Spleen (tissue), 11 donors: ENCODE measurements at regions not wholly inside any gene's neighbourhood (a gene's known extent, or its start where the extent isn't known, plus 50 kb on each side); places are given as distances from the start of the nearest gene placed in this dataset.

ENCODE experiments used
- DNase-seq: peaks from one replicate; pipeline ENCODE4 v3.0.0-alpha.2; 2020
- H3K27ac ChIP-seq, 8 donors: fragments of 200-600 bp; sonication (generic) in 7 of 8; 1 replicate in 4 of 8; 2 replicates in 4 of 8; pipeline versions ENCODE4 v1.5.0 to v1.8.0; 2016 to 2021; ENCODE audit warnings: inconsistent platforms in 4 of 8, mild to moderate bottlenecking in 4 of 8, moderate library complexity in 1 of 8
- H3K27me3 ChIP-seq, 7 donors: fragments of 200-600 bp; sonication (generic) in 6 of 7; replicated peaks in 1 of 7; 1 replicate in 4 of 7; 2 replicates in 3 of 7; pipeline versions ENCODE4 v1.5.0 to v1.8.0; 2016 to 2021; ENCODE audit warnings: inconsistent platforms in 3 of 7, mild to moderate bottlenecking in 1 of 7
- H3K36me3 ChIP-seq, 6 donors: fragments of 200-600 bp; sonication (generic) in 5 of 6; 1 replicate in 4 of 6; 2 replicates in 2 of 6; pipeline versions ENCODE4 v1.5.0 to v1.8.0; 2016 to 2021; ENCODE audit warnings: inconsistent platforms in 2 of 6
- H3K4me1 ChIP-seq, 6 donors: fragments of 200-600 bp; sonication (generic) in 5 of 6; 1 replicate in 3 of 6; 2 replicates in 3 of 6; pipeline versions ENCODE4 v1.5.0 to v1.8.0; 2016 to 2021; ENCODE audit warnings: inconsistent platforms in 3 of 6
- H3K4me3 ChIP-seq, 8 donors: fragments of 200-600 bp; sonication (generic) in 7 of 8; 1 replicate in 4 of 8; 2 replicates in 4 of 8; pipeline versions ENCODE4 v1.5.0 to v1.8.0; 2016 to 2021; ENCODE audit warnings: inconsistent platforms in 4 of 8, mild to moderate bottlenecking in 4 of 8, moderate library complexity in 2 of 8
- H3K9me3 ChIP-seq, 8 donors: fragments of 200-600 bp; sonication (generic) in 7 of 8; 1 replicate in 4 of 8; 2 replicates in 4 of 8; pipeline versions ENCODE4 v1.5.0 to v1.8.0; 2016 to 2021; ENCODE audit warnings: inconsistent platforms in 4 of 8
- POLR2A ChIP-seq, 3 donors: fragments of 450-650 bp; IDR thresholded peaks; one replicate each; pipeline ENCODE4 v1.5.1; 2017; ENCODE audit warnings: antibody characterized with exemption in 3 of 3, mild to moderate bottlenecking in 1 of 3
- POLR2AphosphoS5 ChIP-seq, 3 donors: sonication (generic); formaldehyde crosslinking; IDR thresholded peaks; one replicate each; pipeline ENCODE4 v1.5.1; 2017; ENCODE audit warnings: antibody characterized with exemption in 3 of 3
- WGBS, 5 donors: extraction: QIAGEN DNeasy Blood & Tissue Kit in 3 of 5; methylation state at CpG; one replicate each; pipeline versions ENCODE4 v1.1.5 to v1.1.7; 2013 to 2018; 5-methylcytosine and 5-hydroxymethylcytosine counted together
- intact Hi-C: fragments of 100-400 bp; cut with DNase I; formaldehyde crosslinking; loops from one replicate; pipeline ENCODE4 v1.15.0; 2023; ENCODE audit warnings: low total_unique reads
- TF ChIP-seq, protein P1 (sequence below), 11 experiments: fragments of 200-600 bp in 7 of 11; fragments of 450-650 bp in 4 of 11; sonication (generic) in 4 of 11; IDR thresholded peaks in 8 of 11; conservative IDR thresholded peaks in 3 of 11; 1 replicate in 7 of 11; 2 replicates in 4 of 11; pipeline versions ENCODE4 v1.4.0 to v1.8.0; 2016 to 2021; ENCODE audit warnings: antibody characterized with exemption in 11 of 11, inconsistent platforms in 4 of 11, mild to moderate bottlenecking in 1 of 11
- donor health status: healthy with polysubstance abuse.
- donor health status: DM: no; HTN: no; CAD: no; lungs with moderate emphysema.
- donor health status: DM: no; HTN: no; CAD: no.
- donor health status: Bipolar disorder and iron deficiency.
- donor health status: healthy.
- donor health status: DM: no; HTN: no; CAD: no.
- donor health status: DM: yes; HTN: yes; CAD: no.

DNA sequence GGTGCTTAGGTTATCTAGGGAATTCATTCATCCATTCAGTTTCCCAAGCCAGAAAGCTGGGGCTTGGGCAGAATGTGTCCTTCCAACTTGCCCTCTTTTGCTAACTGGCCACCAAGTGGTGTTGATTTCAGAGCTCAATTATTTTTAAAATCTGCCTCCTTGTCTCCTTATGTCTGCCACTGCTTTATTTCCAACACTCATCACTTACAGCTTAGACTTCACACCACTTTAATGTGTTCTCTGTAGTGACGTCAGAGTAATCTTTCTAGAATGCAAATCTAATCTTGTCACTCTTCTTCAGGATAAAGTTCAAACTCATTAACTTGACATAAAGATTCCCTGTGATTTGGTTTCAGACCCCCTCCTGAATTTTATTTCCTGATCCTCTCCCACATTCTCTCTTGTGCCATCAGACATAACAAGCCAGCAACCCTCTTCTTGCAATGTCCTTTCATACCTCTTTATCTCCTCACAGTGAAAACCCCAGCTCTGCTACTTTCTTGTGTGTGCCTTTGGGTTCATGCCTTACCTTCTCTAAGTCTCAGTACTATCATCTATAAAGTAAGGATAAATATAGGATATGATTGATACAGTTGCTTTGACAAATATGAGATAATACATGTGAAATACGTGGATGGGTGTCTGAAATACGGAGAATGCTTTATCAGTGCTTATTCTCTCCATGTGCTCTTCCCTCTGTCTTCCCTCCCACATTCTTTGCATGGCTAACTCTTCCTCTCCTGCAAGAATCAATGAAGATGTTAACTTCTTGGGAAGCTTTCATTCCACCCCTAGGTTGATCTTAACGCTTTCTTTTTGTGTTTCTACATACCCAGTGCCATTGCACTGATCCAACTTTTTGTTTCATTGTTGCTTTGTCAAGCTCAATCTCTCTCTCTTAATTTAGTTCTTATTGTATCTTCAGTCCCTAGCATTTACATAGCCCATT lies 522.7 kb upstream of the FZD8 start:
- Histone ChIP-seq H3K27ac (peak overlapping the region in 1 of 8 donors; percentile 24), H3K4me3 (no peak overlapping the region), H3K36me3 (no peaks in the 10 kb centered on the region), H3K4me1 (no peaks in the 10 kb centered on the region), H3K9me3 (peaks cover 0 to 3% (median 0%) of the 10 kb centered on the region in 8 donors), H3K27me3 (no peaks in the 10 kb centered on the region)
- intact Hi-C loops = no loop called here
- WGBS, 5 donors = 74 to 90% (median 79%) methylated on average over 4 of the region's 4 CpGs
- no peak for DNase-seq
- TF ChIP-seq, protein P1, sequence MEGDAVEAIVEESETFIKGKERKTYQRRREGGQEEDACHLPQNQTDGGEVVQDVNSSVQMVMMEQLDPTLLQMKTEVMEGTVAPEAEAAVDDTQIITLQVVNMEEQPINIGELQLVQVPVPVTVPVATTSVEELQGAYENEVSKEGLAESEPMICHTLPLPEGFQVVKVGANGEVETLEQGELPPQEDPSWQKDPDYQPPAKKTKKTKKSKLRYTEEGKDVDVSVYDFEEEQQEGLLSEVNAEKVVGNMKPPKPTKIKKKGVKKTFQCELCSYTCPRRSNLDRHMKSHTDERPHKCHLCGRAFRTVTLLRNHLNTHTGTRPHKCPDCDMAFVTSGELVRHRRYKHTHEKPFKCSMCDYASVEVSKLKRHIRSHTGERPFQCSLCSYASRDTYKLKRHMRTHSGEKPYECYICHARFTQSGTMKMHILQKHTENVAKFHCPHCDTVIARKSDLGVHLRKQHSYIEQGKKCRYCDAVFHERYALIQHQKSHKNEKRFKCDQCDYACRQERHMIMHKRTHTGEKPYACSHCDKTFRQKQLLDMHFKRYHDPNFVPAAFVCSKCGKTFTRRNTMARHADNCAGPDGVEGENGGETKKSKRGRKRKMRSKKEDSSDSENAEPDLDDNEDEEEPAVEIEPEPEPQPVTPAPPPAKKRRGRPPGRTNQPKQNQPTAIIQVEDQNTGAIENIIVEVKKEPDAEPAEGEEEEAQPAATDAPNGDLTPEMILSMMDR (IDR thresholded peaks at IDR 0.05 in 8 of 11, conservative IDR thresholded peaks at IDR 0.05 in 3 of 11) = no peak

- intact Hi-C loops = no loop called here
- Histone ChIP-seq H3K9me3 (peaks cover 0 to 3% (median 0%) of the 10 kb centered on the region in 8 donors), H3K36me3 (no peaks in the 10 kb centered on the region), H3K4me1 (no peaks in the 10 kb centered on the region), H3K27ac (peak overlapping the region in 1 of 8 donors; percentile 24), H3K4me3 (no peak overlapping the region), H3K27me3 (no peaks in the 10 kb centered on the region)
- TF ChIP-seq POLR2A (IDR thresholded peaks at IDR 0.05) (no peak), POLR2AphosphoS5 (IDR thresholded peaks at IDR 0.05) (no peak)
- TF ChIP-seq, protein P1 (IDR thresholded peaks at IDR 0.05 in 8 of 11, conservative IDR thresholded peaks at IDR 0.05 in 3 of 11) = no peak
- DNase-seq = no peak
- 75 to 93% (median 91%) methylated on average over 2 of the region's 2 CpGs for WGBS, 5 donors
These were observed 521.7 kb upstream of the FZD8 start for GRCh38 chr10:36163827-36164226.

GRCh38 chr10:36157486-36157885 lies 515.4 kb upstream of the FZD8 start:
- 52 to 63% (median 54%) methylated on average over 3 of the region's 3 CpGs for WGBS, 5 donors
- Histone ChIP-seq H3K27ac (no peak overlapping the region), H3K9me3 (peaks cover 0 to 3% (median 0%) of the 10 kb centered on the region in 8 donors), H3K36me3 (no peaks in the 10 kb centered on the region), H3K4me3 (no peak overlapping the region), H3K27me3 (no peaks in the 10 kb centered on the region), H3K4me1 (no peaks in the 10 kb centered on the region)
- intact Hi-C loops = no loop called here
- TF ChIP-seq, protein P1 (IDR thresholded peaks at IDR 0.05 in 8 of 11, conservative IDR thresholded peaks at IDR 0.05 in 3 of 11) = no peak
- TF ChIP-seq POLR2AphosphoS5 (IDR thresholded peaks at IDR 0.05) (no peak), POLR2A (IDR thresholded peaks at IDR 0.05) (no peak)
- no peak for DNase-seq

DNA sequence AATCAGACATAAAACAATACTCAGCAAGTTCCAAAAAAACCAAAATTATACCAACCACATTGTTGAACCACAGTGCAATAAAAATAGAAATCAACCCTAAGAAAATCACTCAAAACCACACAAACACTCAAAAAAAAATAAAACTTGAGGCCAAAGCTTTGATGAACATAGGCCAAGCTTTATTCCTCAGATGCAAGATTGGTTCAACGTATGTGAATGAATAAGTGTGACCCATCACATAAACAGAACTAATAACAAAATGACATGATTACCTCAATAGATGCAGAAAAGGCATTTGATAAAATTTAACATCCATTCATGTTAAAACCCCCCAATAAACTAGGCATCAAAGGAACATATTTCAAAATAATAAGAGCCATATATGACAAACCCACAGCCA lies 506.1 kb upstream of the FZD8 start:
- Histone ChIP-seq H3K27me3 (no peaks in the 10 kb centered on the region), H3K4me1 (no peaks in the 10 kb centered on the region), H3K9me3 (peaks cover 0 to 27% (median 15%) of the 10 kb centered on the region in 8 donors), H3K36me3 (no peaks in the 10 kb centered on the region), H3K4me3 (no peak overlapping the region), H3K27ac (no peak overlapping the region)
- TF ChIP-seq POLR2A (IDR thresholded peaks at IDR 0.05) = no peak
- WGBS, 5 donors = 82 to 98% (median 88%) methylated on average over 1 of the region's 1 CpG
- intact Hi-C loops = no loop called here
- DNase-seq = no peak
